ENCODE measurements at regions not wholly inside any gene's neighbourhood (a gene's known extent, or its start where the extent isn't known, plus 50 kb on each side); places are given as distances from the start of the nearest gene placed in this dataset.
"Not testable (repeated sequence)": the region's sequence is repeated elsewhere in the genome, so short reads cannot be mapped to it uniquely, and the experiment has no call there.

DNA sequence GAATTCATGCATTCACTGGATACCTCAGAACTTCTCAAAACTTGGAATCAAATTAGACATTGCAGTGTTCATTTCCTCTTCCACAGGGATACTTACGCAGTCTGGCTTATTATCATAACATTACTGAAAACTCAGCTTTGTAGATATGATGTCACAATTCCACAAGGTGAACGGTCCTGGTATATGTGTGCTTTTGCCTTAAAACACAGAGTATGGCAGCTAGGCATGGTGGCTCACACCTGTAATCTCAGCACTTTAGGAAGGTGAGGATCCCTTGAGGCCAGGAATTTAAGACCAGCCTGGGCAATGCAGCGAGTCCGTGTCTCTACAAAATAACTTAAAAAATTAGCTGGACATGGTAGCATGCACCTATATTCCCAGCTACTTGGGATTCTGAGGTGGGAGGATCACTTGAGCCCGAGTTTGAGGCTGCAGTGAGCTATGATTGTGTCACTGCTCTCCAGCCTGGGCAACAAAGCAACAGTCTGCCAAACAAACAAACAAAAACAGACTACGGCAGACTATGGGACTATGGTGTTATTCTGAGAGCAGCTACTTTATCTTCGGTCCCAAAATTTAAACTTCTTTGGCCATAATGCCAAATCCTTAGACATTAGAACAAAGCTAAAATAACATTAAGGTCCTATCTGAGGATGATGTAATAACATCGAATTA lies 1191.9 kb upstream of the SLC39A10 start:
- POLR2A ChIA-PET, result no interaction called here
- no peak overlapping the region for H3K27ac ChIP-seq (ENCODE audit: extremely low read depth, low read depth, low read length)
- no peak for TF ChIP-seq ZNF776 (tag by site-specific recombination; IDR thresholded peaks at IDR 0.05; ENCODE audit: borderline replicate concordance)
- no peak for TF ChIP-seq HOXC10 (CRISPR knock-in tag; IDR thresholded peaks at IDR 0.05)
- no peak for TF ChIP-seq ZNF670 (tag by site-specific recombination; IDR thresholded peaks at IDR 0.05; ENCODE audit: low read depth)
- no peak for TF ChIP-seq GLI2 (tag by site-specific recombination; IDR thresholded peaks at IDR 0.05; ENCODE audit: borderline replicate concordance, low read depth)
- no peak for TF ChIP-seq ZFP3 (tag by site-specific recombination; IDR thresholded peaks at IDR 0.05; ENCODE audit: low read depth)
- no peak for TF ChIP-seq ZNF501 (tag by site-specific recombination; IDR thresholded peaks at IDR 0.05)
- TF ChIP-seq, protein P1, sequence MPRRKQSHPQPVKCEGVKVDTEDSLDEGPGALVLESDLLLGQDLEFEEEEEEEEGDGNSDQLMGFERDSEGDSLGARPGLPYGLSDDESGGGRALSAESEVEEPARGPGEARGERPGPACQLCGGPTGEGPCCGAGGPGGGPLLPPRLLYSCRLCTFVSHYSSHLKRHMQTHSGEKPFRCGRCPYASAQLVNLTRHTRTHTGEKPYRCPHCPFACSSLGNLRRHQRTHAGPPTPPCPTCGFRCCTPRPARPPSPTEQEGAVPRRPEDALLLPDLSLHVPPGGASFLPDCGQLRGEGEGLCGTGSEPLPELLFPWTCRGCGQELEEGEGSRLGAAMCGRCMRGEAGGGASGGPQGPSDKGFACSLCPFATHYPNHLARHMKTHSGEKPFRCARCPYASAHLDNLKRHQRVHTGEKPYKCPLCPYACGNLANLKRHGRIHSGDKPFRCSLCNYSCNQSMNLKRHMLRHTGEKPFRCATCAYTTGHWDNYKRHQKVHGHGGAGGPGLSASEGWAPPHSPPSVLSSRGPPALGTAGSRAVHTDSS (tag by site-specific recombination; IDR thresholded peaks at IDR 0.05), result no peak
- no peaks in the 10 kb centered on the region for H3K36me3 ChIP-seq (ENCODE audit: control insufficient read depth in 2 of 2, insufficient read depth in 1 of 2, low read length in 2 of 2)
- CTCF ChIA-PET, result no interaction called here
- no peaks in the 10 kb centered on the region for H3K4me1 ChIP-seq (ENCODE audit: control insufficient read depth, insufficient read depth, low read length)
- H3K9me3 ChIP-seq (ENCODE audit: control insufficient read depth, insufficient read depth, low read depth, low read length), result no peaks in the 10 kb centered on the region
- H3K4me3 ChIP-seq (ENCODE audit: low read depth, low read length), result no peak overlapping the region

DNA sequence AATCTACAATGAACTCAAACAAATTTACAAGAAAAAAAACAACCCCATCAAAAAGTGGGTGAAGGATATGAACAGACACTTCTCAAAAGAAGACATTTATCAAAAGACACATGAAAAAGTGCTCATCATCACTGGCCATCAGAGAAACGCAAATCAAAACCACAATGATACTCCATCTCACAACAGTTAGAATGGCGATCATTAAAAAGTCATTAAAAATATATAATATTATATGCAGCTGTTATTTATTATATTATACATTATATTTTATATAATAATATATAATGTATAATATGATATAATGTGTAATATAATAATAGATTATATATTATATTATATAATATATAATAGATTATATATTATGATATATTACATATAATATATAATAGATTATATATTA lies 1194.1 kb upstream of the SLC39A10 start:
- H3K27ac ChIP-seq (ENCODE audit: extremely low read depth, low read depth, low read length); H3K9me3 ChIP-seq (ENCODE audit: control insufficient read depth, insufficient read depth, low read depth, low read length); H3K36me3 ChIP-seq (ENCODE audit: control insufficient read depth in 2 of 2, insufficient read depth in 1 of 2, low read length in 2 of 2); CTCF ChIA-PET; H3K4me3 ChIP-seq (ENCODE audit: low read depth, low read length); H3K4me1 ChIP-seq (ENCODE audit: control insufficient read depth, insufficient read depth, low read length); POLR2A ChIA-PET: not testable (repeated sequence)

DNA sequence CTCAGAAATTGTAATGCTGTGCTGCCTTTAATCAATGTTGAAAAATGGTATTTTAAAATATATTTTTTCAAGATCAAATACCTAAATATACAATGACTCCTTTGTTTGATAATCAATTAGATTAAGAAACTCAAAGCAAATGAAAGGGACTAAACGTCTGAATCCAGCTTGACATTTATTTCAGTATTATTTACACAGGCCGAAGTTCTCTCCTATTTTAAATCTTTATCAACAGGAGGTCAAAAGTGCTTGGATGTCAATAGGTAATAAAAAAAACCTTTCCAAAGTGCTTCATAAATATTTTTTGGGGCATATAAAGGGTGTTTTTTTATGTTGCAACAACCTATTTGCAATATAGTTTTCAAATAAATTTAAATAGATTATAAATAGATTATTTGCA lies 1201.7 kb upstream of the SLC39A10 start:
- Histone ChIP-seq H3K4me1 (ENCODE audit: control insufficient read depth, insufficient read depth, low read length) (no peaks in the 10 kb centered on the region), H3K27ac (ENCODE audit: extremely low read depth, low read depth, low read length) (no peak overlapping the region), H3K36me3 (ENCODE audit: control insufficient read depth in 2 of 2, insufficient read depth in 1 of 2, low read length in 2 of 2) (no peaks in the 10 kb centered on the region), H3K4me3 (ENCODE audit: low read depth, low read length) (no peak overlapping the region), H3K9me3 (ENCODE audit: control insufficient read depth, insufficient read depth, low read depth, low read length) (no peaks in the 10 kb centered on the region)
- CTCF ChIA-PET, result no interaction called here
- no peak for TF ChIP-seq ZNF747 (tag by site-specific recombination; IDR thresholded peaks at IDR 0.05)
- TF ChIP-seq ZNF146 (tag by site-specific recombination; IDR thresholded peaks at IDR 0.05), result no peak
- TF ChIP-seq ZNF514 (tag by site-specific recombination; IDR thresholded peaks at IDR 0.05), result no peak
- TF ChIP-seq ZBTB21 (tag by site-specific recombination; IDR thresholded peaks at IDR 0.05), result no peak
- TF ChIP-seq ZNF701 (tag by site-specific recombination; IDR thresholded peaks at IDR 0.05), result no peak
- TF ChIP-seq ZFHX2 (tag by site-specific recombination; conservative IDR thresholded peaks at IDR 0.05), result no peak
- TF ChIP-seq ZNF266 (tag by site-specific recombination; IDR thresholded peaks at IDR 0.05; ENCODE audit: low read depth), result no peak
- TF ChIP-seq ZBTB7A (tag by site-specific recombination; IDR thresholded peaks at IDR 0.05; ENCODE audit: low read depth), result no peak
- TF ChIP-seq ZFP3 (tag by site-specific recombination; IDR thresholded peaks at IDR 0.05; ENCODE audit: low read depth), result no peak
- TF ChIP-seq, protein P2, sequence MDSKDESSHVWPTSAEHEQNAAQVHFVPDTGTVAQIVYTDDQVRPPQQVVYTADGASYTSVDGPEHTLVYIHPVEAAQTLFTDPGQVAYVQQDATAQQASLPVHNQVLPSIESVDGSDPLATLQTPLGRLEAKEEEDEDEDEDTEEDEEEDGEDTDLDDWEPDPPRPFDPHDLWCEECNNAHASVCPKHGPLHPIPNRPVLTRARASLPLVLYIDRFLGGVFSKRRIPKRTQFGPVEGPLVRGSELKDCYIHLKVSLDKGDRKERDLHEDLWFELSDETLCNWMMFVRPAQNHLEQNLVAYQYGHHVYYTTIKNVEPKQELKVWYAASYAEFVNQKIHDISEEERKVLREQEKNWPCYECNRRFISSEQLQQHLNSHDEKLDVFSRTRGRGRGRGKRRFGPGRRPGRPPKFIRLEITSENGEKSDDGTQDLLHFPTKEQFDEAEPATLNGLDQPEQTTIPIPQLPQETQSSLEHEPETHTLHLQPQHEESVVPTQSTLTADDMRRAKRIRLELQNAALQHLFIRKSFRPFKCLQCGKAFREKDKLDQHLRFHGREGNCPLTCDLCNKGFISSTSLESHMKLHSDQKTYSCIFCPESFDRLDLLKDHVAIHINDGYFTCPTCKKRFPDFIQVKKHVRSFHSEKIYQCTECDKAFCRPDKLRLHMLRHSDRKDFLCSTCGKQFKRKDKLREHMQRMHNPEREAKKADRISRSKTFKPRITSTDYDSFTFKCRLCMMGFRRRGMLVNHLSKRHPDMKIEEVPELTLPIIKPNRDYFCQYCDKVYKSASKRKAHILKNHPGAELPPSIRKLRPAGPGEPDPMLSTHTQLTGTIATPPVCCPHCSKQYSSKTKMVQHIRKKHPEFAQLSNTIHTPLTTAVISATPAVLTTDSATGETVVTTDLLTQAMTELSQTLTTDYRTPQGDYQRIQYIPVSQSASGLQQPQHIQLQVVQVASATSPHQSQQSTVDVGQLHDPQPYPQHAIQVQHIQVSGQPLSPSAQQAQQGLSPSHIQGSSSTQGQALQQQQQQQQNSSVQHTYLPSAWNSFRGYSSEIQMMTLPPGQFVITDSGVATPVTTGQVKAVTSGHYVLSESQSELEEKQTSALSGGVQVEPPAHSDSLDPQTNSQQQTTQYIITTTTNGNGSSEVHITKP (tag by site-specific recombination; IDR thresholded peaks at IDR 0.05), result no peak
- TF ChIP-seq ZNF157 (tag by site-specific recombination; IDR thresholded peaks at IDR 0.05), result no peak
- TF ChIP-seq, protein P3, sequence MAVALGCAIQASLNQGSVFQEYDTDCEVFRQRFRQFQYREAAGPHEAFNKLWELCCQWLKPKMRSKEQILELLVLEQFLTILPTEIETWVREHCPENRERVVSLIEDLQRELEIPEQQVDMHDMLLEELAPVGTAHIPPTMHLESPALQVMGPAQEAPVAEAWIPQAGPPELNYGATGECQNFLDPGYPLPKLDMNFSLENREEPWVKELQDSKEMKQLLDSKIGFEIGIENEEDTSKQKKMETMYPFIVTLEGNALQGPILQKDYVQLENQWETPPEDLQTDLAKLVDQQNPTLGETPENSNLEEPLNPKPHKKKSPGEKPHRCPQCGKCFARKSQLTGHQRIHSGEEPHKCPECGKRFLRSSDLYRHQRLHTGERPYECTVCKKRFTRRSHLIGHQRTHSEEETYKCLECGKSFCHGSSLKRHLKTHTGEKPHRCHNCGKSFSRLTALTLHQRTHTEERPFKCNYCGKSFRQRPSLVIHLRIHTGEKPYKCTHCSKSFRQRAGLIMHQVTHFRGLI (tag by site-specific recombination; IDR thresholded peaks at IDR 0.05), result no peak
- no peak for TF ChIP-seq REPIN1 (tag by site-specific recombination; IDR thresholded peaks at IDR 0.05; ENCODE audit: low read depth)
- POLR2A ChIA-PET, result no interaction called here
